ENCODE measurements at regions not wholly inside any gene's neighbourhood (a gene's known extent, or its start where the extent isn't known, plus 50 kb on each side); places are given as distances from the start of the nearest gene placed in this dataset.

DNA sequence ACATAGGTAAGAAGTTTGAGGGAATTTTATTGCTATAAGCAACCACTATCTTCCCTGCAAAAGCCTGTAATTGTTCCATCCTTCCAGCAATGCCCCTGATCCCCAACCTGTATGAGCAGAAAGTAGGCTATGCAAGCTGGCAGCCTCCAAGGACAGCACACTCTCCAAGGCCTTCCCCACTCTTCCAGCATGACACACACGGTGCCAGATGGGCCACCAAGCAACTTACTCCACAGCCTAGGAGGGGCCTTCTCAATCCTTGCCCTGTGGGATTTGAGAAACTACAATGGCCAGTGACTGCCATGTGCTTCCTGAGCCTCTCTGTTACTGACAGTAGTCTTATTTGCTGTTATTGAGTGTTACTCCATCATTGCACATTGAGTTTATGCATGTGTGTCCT, 137.5 kb downstream of the ACTR3 start:
- Histone ChIP-seq H3K27me3 (no peaks in the 10 kb centered on the region), H3K4me1 (no peaks in the 10 kb centered on the region), H3K36me3 (no peaks in the 10 kb centered on the region), H3K4me3 (no peak overlapping the region), H3K27ac (no peak overlapping the region), H3K9me3 (no peaks in the 10 kb centered on the region)
- DNase-seq (ENCODE audit: low spot score in 2 of 2), result no peak
- intact Hi-C loops (cut with DNase I; ENCODE audit: low total_unique reads), result no loop called here
- TF ChIP-seq CTCF (IDR thresholded peaks at IDR 0.05), result no peak
- no peak for TF ChIP-seq POLR2A (IDR thresholded peaks at IDR 0.05)
- TF ChIP-seq POLR2AphosphoS5 (IDR thresholded peaks at IDR 0.05), result no peak

DNA sequence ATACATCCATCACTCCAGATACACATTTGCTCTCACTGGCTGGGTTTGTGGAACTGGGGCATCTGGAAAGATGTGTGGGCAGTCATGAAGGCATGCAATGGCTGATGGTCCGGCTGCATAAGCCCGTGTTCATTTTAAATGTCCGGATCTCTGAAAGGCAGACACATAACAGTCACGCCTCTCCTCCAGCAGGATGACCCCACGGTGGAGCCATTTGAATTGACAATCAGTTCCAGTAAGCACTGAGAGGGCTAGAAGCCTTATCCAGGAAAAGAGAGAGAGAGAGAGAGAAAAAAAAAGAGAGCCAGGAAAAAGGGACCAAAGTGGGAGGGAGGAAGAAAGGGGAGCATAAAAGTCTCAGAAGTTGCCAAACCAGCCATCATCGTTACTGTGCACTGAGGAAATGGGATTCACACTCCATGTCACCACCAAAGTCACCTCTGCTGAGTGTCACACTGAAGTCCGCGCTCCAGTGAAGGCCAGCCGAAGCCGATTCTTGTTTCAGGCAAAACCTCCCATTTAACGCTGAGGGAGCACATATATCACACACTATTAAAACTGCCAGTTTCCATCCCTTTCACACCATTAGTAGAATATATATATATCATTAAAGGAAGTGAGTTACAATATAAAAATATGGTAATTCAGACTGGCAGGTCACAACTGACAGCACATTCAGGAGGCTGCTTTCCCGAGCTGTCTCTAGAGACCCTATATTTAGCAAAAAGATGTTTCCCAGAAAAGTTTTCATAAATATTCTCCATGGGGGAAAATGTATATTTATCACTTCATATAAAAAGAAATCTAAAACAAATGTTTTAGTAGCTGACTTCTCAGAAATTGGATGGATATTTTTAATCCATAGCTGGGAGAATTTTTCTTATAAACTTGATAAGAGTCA, 142.0 kb downstream of the ACTR3 start:
- TF ChIP-seq POLR2AphosphoS5 (IDR thresholded peaks at IDR 0.05) (no peak), CTCF (IDR thresholded peaks at IDR 0.05) (no peak), POLR2A (IDR thresholded peaks at IDR 0.05) (no peak)
- no peak for DNase-seq (ENCODE audit: low spot score in 2 of 2)
- Histone ChIP-seq H3K27ac (no peak overlapping the region), H3K4me3 (no peak overlapping the region), H3K36me3 (no peaks in the 10 kb centered on the region), H3K4me1 (no peaks in the 10 kb centered on the region), H3K27me3 (no peaks in the 10 kb centered on the region), H3K9me3 (no peaks in the 10 kb centered on the region)
- intact Hi-C loops (cut with DNase I; ENCODE audit: low total_unique reads), result no loop called here

DNA sequence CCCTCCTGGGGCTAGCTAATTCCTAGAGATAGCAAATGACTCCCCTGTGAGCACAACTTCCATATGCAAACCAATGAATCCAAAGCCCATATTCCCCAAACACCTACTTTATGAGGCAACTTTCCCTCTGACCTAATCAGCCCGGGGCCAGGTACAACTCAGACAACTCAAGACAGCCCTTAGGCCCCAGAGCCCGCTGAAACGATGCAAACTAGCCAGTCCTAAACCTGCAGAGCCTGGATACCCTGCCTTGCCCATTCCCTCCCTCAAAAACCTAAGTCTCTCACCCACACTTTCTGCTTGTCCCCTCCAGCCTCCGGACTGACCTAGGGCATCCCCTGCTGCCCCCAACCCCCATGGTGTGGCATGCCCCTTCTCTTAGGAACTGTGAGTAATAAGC, 142.8 kb downstream of the ACTR3 start:
- TF ChIP-seq POLR2AphosphoS5 (IDR thresholded peaks at IDR 0.05), result no peak
- TF ChIP-seq CTCF (IDR thresholded peaks at IDR 0.05), result no peak
- TF ChIP-seq POLR2A (IDR thresholded peaks at IDR 0.05), result no peak
- Histone ChIP-seq H3K9me3 (no peaks in the 10 kb centered on the region), H3K27me3 (no peaks in the 10 kb centered on the region), H3K4me3 (no peak overlapping the region), H3K36me3 (no peaks in the 10 kb centered on the region), H3K4me1 (no peaks in the 10 kb centered on the region), H3K27ac (no peak overlapping the region)
- intact Hi-C loops (cut with DNase I; ENCODE audit: low total_unique reads), result no loop called here
- no peak for DNase-seq (ENCODE audit: low spot score in 2 of 2)

DNA sequence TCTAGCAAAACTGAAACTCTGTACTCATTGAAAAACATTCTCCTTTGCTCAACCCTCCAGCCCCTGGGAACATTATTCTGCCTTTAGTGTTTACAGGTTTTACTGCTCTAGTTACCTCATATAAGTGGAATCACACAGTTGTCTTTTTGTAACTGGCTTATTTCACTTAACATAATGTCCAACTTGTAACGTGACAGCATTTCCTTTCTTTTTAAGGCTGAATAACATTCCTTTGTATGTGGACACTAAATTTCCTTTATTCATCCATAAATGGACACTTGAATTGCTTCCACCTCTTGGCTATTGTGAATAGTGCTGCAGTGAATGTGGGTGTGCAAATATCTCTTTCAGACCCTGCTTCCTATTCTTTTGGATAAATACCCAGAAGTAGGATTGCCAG, 144.9 kb downstream of the ACTR3 start:
- H3K27me3 ChIP-seq, result no peaks in the 10 kb centered on the region
- no peaks in the 10 kb centered on the region for H3K4me1 ChIP-seq
- TF ChIP-seq POLR2A (IDR thresholded peaks at IDR 0.05), result no peak
- no peak for TF ChIP-seq CTCF (IDR thresholded peaks at IDR 0.05)
- TF ChIP-seq POLR2AphosphoS5 (IDR thresholded peaks at IDR 0.05), result no peak
- no peaks in the 10 kb centered on the region for H3K9me3 ChIP-seq
- H3K4me3 ChIP-seq, result no peak overlapping the region
- no peaks in the 10 kb centered on the region for H3K36me3 ChIP-seq
- no peak overlapping the region for H3K27ac ChIP-seq
- intact Hi-C loops (cut with DNase I; ENCODE audit: low total_unique reads), result no loop called here
- DNase-seq (ENCODE audit: low spot score in 2 of 2), result no peak

DNA sequence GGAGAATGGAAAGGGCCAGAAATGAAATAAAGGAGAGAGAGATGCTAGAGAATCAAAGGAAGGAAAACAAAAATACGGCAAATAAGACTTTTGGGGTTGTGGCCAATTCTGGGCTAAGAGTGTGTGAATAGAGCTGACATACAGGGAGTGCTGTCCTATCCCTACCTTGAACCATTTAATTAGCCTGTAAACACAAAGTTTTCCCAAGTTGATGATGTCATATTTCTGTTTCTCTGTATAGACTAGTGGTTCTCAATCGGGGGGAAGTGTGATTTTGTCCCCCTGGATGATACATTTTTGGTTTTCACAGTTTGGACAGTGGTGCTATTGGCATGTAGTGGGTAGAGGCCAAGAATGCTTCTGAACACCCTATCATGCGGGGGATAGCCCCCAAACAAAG, 148.8 kb downstream of the ACTR3 start:
- TF ChIP-seq CTCF (IDR thresholded peaks at IDR 0.05), result no peak
- TF ChIP-seq POLR2AphosphoS5 (IDR thresholded peaks at IDR 0.05), result no peak
- TF ChIP-seq POLR2A (IDR thresholded peaks at IDR 0.05), result no peak
- Histone ChIP-seq H3K27ac (no peak overlapping the region), H3K36me3 (no peaks in the 10 kb centered on the region), H3K9me3 (no peaks in the 10 kb centered on the region), H3K4me3 (no peak overlapping the region), H3K27me3 (no peaks in the 10 kb centered on the region), H3K4me1 (no peaks in the 10 kb centered on the region)
- intact Hi-C loops (cut with DNase I; ENCODE audit: low total_unique reads), result no loop called here
- DNase-seq (ENCODE audit: low spot score in 2 of 2), result no peak
